ENCODE measurements at regions not wholly inside any gene's neighbourhood (a gene's known extent, or its start where the extent isn't known, plus 50 kb on each side); places are given as distances from the start of the nearest gene placed in this dataset.

DNA sequence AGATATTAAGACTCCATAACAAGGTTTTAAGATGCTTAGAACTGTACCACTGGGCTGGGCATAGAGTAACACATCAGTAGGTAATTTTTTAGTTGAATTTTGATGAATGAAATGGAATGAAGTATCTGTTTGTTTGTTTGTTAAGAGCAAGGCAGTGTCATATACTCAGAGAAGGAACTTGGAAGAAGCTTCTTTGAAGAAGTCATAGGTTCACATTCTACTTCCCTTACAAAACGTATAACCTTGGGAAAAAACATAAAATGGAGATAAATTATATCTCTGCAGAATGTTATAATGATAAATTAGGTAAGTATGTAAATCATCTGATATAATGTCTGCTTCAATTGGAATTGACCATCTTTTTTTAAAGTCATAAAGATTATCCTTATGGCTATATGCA lies 122.1 kb upstream of the SLC39A10 start:
- TF ChIP-seq, protein P1, sequence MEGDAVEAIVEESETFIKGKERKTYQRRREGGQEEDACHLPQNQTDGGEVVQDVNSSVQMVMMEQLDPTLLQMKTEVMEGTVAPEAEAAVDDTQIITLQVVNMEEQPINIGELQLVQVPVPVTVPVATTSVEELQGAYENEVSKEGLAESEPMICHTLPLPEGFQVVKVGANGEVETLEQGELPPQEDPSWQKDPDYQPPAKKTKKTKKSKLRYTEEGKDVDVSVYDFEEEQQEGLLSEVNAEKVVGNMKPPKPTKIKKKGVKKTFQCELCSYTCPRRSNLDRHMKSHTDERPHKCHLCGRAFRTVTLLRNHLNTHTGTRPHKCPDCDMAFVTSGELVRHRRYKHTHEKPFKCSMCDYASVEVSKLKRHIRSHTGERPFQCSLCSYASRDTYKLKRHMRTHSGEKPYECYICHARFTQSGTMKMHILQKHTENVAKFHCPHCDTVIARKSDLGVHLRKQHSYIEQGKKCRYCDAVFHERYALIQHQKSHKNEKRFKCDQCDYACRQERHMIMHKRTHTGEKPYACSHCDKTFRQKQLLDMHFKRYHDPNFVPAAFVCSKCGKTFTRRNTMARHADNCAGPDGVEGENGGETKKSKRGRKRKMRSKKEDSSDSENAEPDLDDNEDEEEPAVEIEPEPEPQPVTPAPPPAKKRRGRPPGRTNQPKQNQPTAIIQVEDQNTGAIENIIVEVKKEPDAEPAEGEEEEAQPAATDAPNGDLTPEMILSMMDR (IDR thresholded peaks at IDR 0.05) = no peak
- TF ChIP-seq POLR2A (IDR thresholded peaks at IDR 0.05) = no peak

Measured in lower leg skin (tissue), 3 donors.